ENCODE measurements at regions not wholly inside any gene's neighbourhood (a gene's known extent, or its start where the extent isn't known, plus 50 kb on each side); places are given as distances from the start of the nearest gene placed in this dataset.

DNA sequence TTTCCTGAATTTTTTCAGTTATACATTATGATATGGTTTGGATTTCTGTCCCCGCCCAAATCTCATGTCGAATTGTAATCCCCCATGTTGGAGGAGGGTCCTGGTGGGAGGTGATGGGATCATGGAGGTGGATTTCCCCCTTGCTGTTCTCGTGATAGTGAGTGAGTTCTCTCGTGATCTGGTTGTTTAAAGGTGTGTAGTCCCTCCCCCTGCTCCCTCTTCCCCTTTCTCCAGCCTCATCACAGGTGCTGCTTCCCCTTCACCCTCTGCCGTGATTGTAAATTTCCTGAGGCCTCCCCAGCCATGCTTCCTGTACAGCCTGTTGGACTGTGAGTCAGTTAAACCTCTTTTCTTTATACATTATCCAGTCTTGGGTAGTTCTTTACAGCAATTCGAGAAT, 93.2 kb upstream of the HNRNPU start:
- H3K79me2 ChIP-seq (ENCODE audit: insufficient read depth, low read depth) = no peaks in the 10 kb centered on the region
- H3K4me3 ChIP-seq (IDR thresholded peaks at IDR 0.05; ENCODE audit: insufficient read depth, low read depth, low read length) = no peak overlapping the region
- no peaks in the 10 kb centered on the region for H3K27me3 ChIP-seq (ENCODE audit: insufficient read depth, low read depth)
- no peak overlapping the region for H3K4me2 ChIP-seq
- no peak overlapping the region for H2AFZ ChIP-seq (ENCODE audit: low read depth)
- TF ChIP-seq, protein P1, sequence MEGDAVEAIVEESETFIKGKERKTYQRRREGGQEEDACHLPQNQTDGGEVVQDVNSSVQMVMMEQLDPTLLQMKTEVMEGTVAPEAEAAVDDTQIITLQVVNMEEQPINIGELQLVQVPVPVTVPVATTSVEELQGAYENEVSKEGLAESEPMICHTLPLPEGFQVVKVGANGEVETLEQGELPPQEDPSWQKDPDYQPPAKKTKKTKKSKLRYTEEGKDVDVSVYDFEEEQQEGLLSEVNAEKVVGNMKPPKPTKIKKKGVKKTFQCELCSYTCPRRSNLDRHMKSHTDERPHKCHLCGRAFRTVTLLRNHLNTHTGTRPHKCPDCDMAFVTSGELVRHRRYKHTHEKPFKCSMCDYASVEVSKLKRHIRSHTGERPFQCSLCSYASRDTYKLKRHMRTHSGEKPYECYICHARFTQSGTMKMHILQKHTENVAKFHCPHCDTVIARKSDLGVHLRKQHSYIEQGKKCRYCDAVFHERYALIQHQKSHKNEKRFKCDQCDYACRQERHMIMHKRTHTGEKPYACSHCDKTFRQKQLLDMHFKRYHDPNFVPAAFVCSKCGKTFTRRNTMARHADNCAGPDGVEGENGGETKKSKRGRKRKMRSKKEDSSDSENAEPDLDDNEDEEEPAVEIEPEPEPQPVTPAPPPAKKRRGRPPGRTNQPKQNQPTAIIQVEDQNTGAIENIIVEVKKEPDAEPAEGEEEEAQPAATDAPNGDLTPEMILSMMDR (conservative IDR thresholded peaks at IDR 0.05; ENCODE audit: low read depth, low read length) = no peak
- no peak overlapping the region for H3K27ac ChIP-seq
- H3K9ac ChIP-seq = no peak overlapping the region
- no peaks in the 10 kb centered on the region for H4K20me1 ChIP-seq (ENCODE audit: insufficient read depth)
- no peaks in the 10 kb centered on the region for H3K4me1 ChIP-seq (ENCODE audit: low read depth, poor library complexity, severe bottlenecking)
- no peaks in the 10 kb centered on the region for H3K36me3 ChIP-seq (ENCODE audit: insufficient read depth)

DNA sequence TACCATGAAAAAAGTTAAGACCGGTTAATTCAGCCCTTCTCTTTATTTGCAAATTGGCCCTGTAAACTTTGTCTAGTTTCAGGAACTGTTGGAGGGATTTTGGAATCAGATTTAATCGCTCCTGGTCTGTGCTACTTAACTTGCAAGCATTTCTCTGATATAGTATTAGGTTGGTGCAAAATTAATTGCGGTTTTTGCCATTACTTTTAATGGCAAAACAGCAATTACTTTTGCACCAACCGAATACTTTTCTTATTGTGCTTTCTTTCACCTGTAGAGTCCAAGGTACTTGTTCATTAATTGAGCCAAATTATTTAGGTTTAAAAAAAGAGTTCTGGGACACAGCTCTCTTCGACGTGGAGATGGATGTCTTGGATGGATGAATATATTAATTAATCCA, 92.8 kb upstream of the HNRNPU start:
- H3K79me2 ChIP-seq (ENCODE audit: insufficient read depth, low read depth) = no peaks in the 10 kb centered on the region
- no peak overlapping the region for H3K4me3 ChIP-seq (IDR thresholded peaks at IDR 0.05; ENCODE audit: insufficient read depth, low read depth, low read length)
- no peak overlapping the region for H3K27ac ChIP-seq
- H2AFZ ChIP-seq (ENCODE audit: low read depth) = no peak overlapping the region
- no peaks in the 10 kb centered on the region for H3K36me3 ChIP-seq (ENCODE audit: insufficient read depth)
- no peak overlapping the region for H3K4me2 ChIP-seq
- no peaks in the 10 kb centered on the region for H3K4me1 ChIP-seq (ENCODE audit: low read depth, poor library complexity, severe bottlenecking)
- H3K9ac ChIP-seq = no peak overlapping the region
- H3K27me3 ChIP-seq (ENCODE audit: insufficient read depth, low read depth) = no peaks in the 10 kb centered on the region
- no peaks in the 10 kb centered on the region for H4K20me1 ChIP-seq (ENCODE audit: insufficient read depth)
- TF ChIP-seq, protein P1 (conservative IDR thresholded peaks at IDR 0.05; ENCODE audit: low read depth, low read length) = no peak

GRCh38 chr1:244955661-244956060, 91.3 kb upstream of the HNRNPU start:
- TF ChIP-seq, protein P1 (conservative IDR thresholded peaks at IDR 0.05; ENCODE audit: low read depth, low read length) = no peak
- H3K79me2 ChIP-seq (ENCODE audit: insufficient read depth, low read depth) = no peaks in the 10 kb centered on the region
- no peak overlapping the region for H3K4me3 ChIP-seq (IDR thresholded peaks at IDR 0.05; ENCODE audit: insufficient read depth, low read depth, low read length)
- H3K27ac ChIP-seq = no peak overlapping the region
- no peak overlapping the region for H3K9ac ChIP-seq
- H3K36me3 ChIP-seq (ENCODE audit: insufficient read depth) = no peaks in the 10 kb centered on the region
- H3K27me3 ChIP-seq (ENCODE audit: insufficient read depth, low read depth) = no peaks in the 10 kb centered on the region
- no peaks in the 10 kb centered on the region for H4K20me1 ChIP-seq (ENCODE audit: insufficient read depth)
- H2AFZ ChIP-seq (ENCODE audit: low read depth) = no peak overlapping the region
- H3K4me1 ChIP-seq (ENCODE audit: low read depth, poor library complexity, severe bottlenecking) = no peaks in the 10 kb centered on the region
- H3K4me2 ChIP-seq = no peak overlapping the region

- H3K79me2 ChIP-seq (ENCODE audit: insufficient read depth, low read depth) = no peaks in the 10 kb centered on the region
- TF ChIP-seq, protein P1 (conservative IDR thresholded peaks at IDR 0.05; ENCODE audit: low read depth, low read length) = no peak
Observed at GRCh38 chr1:244954359-244954758, 90.0 kb upstream of the HNRNPU start.

More at GRCh38 chr1:244954359-244954758, 90.0 kb upstream of the HNRNPU start:
- H3K4me3 ChIP-seq (IDR thresholded peaks at IDR 0.05; ENCODE audit: insufficient read depth, low read depth, low read length) = no peak overlapping the region
- H3K9ac ChIP-seq = no peak overlapping the region
- H4K20me1 ChIP-seq (ENCODE audit: insufficient read depth) = no peaks in the 10 kb centered on the region
- no peaks in the 10 kb centered on the region for H3K27me3 ChIP-seq (ENCODE audit: insufficient read depth, low read depth)
- H3K27ac ChIP-seq = no peak overlapping the region
- no peak overlapping the region for H2AFZ ChIP-seq (ENCODE audit: low read depth)
- H3K36me3 ChIP-seq (ENCODE audit: insufficient read depth) = no peaks in the 10 kb centered on the region
- no peak overlapping the region for H3K4me2 ChIP-seq
- no peaks in the 10 kb centered on the region for H3K4me1 ChIP-seq (ENCODE audit: low read depth, poor library complexity, severe bottlenecking)

All from KMS-11 (cell line).